ENCODE measurements at regions not wholly inside any gene's neighbourhood (a gene's known extent, or its start where the extent isn't known, plus 50 kb on each side); places are given as distances from the start of the nearest gene placed in this dataset.
"Not testable (repeated sequence)": the region's sequence is repeated elsewhere in the genome, so short reads cannot be mapped to it uniquely, and the experiment has no call there.

- not testable (repeated sequence) for TF ChIP-seq CTCF, POLR2A (IDR thresholded peaks at IDR 0.05)
Measured at GRCh38 chr20:54918993-54919392, 443.6 kb downstream of the DOK5 start.
